Left hindlimb (tissue), 1 donor: ENCODE measurements at regions not wholly inside any gene's neighbourhood (a gene's known extent, or its start where the extent isn't known, plus 50 kb on each side); places are given as distances from the start of the nearest gene placed in this dataset.

Source experiments
- DNase-seq: peaks from one replicate; pipeline ENCODE4 v3.0.0-alpha.2; 2018

- DNase-seq = no peak
Observed at GRCh38 chr9:20291201-20291600, 331.1 kb downstream of the MLLT3 start.

GRCh38 chr9:20290257-20290656 lies 332.0 kb downstream of the MLLT3 start:
- peak; percentile 66 for DNase-seq

DNA sequence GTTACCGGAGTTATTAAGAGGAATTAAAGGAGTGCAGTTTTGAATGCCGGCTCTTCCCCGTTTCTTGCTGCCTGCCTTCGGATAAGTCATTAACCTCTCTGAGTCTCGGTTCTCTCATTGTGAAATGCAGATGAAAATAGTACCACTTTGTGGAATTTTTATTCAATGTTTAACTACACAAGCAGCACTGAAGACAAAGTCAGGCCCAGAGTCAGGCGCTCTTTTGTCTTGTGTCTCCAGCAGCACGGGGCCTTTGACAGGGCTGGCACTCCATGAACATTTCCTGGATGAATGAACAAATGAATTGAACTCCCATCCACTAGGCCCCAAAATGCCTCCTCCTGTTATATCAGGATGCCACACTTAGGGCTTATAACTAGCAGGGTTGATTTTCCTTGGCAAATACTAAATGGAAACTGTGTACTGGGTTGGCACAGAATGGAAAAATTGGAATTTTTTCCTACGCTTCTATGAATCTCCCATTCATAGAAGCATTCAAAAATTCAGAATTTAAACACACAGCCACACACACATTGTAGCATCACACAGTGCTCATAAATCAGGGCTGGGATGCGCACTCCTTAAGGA lies 332.8 kb downstream of the MLLT3 start:
- peak; percentile 37 for DNase-seq

GRCh38 chr9:20286969-20287368 lies 335.3 kb downstream of the MLLT3 start:
- no peak for DNase-seq

GRCh38 chr9:20286154-20286700 lies 336.1 kb downstream of the MLLT3 start:
- no peak for DNase-seq

- no peak for DNase-seq
Observed at GRCh38 chr9:20284601-20285289, 337.6 kb downstream of the MLLT3 start.

GRCh38 chr9:20280330-20280729 lies 342.0 kb downstream of the MLLT3 start:
- no peak for DNase-seq

GRCh38 chr9:20276762-20277161 lies 345.5 kb downstream of the MLLT3 start:
- no peak for DNase-seq

DNA sequence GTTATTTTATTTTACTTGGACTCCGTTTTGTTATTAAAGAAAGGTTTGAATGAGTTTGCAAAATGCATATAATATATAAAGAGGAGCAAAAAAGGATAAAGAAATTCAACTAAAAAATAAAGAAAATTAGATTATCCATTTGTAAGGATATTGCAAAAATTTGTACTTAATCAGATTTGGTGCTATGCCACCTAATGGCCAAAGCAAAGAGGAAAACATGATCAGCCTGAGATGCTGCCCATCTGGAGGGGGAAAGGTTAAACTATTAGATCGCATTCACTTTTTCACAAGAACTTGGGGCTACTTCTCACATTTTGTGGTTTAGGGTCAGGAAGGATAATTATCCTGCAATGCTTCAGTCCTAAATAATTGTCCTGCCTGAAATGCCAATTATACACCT lies 350.6 kb downstream of the MLLT3 start:
- no peak for DNase-seq

- no peak for DNase-seq
Observed at GRCh38 chr9:20271096-20271495, 351.2 kb downstream of the MLLT3 start.

- no peak for DNase-seq
Observed at GRCh38 chr9:20270161-20270560, 352.1 kb downstream of the MLLT3 start.

DNA sequence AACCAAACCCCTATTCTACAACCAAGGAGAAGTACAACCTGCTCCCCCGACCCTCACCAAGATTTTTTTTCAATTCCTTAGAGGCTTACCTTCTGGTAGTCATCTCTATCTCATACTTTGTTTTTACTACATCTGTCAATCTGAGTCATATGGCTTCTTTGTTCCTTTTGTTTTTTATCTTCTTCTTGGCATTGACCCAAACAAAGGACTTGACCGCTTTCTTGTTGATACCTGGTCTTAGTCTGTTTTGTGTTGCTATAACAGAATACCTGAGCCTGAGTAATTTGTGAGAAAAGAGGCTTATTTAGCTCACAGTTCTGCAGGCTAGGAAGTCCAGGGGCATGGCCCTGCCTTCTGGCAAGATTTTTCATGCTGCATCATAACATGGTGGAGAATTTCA lies 352.7 kb downstream of the MLLT3 start:
- DNase-seq = no peak

DNA sequence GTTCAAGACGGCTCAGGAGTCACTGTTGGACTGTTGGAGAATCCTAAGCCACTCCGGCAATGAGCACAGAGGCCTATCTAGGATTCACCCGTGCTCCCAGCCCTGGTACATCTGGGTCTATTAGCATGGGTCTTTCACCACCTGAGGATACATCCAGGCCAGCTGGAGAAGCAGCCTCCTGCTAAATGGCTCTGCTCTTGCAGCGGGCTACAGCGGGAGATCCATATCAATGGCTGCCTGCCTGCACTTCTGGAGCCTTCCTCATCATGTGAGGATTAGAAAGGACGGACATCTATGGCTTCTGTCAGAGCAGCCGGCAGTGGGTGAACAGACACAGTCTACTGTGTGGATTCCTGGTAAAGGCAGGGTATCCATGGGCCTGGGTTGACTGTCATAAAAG lies 357.4 kb downstream of the MLLT3 start:
- no peak for DNase-seq

GRCh38 chr9:20262611-20263010 lies 359.7 kb downstream of the MLLT3 start:
- DNase-seq = no peak

GRCh38 chr9:20256284-20256948 lies 365.9 kb downstream of the MLLT3 start:
- no peak for DNase-seq

GRCh38 chr9:20255052-20255451 lies 367.2 kb downstream of the MLLT3 start:
- no peak for DNase-seq

DNA sequence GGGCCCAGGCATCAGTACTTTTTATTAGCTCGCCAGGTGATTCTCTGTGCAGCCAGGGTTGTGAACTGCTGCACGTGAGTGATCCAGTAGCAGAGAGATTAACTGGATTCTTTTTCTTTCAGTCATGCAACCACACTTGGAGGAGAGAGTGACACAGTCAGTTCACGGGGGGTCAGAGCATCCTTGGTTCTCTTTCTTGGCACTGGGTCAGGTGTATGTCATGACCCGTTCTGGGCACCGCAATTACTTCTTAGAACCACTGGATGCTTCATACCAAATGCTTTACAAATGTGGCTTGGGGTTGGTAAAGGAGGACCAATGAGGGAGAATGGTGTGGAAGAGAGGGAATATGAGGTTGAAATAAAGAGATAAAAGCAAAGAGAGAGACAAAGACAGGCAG lies 368.7 kb downstream of the MLLT3 start:
- DNase-seq = no peak

DNA sequence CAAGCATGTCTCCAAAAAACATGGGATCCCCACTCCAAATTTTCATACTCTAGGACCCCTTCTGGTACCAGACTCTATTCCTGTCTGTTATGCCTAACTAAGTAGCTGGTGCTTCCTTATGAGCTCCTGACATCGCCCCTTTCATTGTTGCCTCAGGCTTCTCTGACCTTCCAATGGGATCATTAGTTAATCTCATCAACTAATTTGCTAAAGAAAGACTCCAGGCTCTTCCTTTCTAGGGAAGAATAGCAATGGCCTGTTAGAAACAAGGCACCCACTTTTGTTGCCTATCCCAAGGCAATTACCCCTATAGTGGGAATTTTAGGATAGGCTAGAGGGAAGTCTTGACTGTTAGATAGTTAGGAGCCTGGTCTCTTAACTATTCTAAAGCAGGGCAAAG lies 369.5 kb downstream of the MLLT3 start:
- DNase-seq = no peak

- DNase-seq = no peak
Observed at GRCh38 chr9:20250791-20251190, 371.5 kb downstream of the MLLT3 start.

- DNase-seq = no peak
Observed at GRCh38 chr9:20244271-20244670, 378.0 kb downstream of the MLLT3 start.

DNA sequence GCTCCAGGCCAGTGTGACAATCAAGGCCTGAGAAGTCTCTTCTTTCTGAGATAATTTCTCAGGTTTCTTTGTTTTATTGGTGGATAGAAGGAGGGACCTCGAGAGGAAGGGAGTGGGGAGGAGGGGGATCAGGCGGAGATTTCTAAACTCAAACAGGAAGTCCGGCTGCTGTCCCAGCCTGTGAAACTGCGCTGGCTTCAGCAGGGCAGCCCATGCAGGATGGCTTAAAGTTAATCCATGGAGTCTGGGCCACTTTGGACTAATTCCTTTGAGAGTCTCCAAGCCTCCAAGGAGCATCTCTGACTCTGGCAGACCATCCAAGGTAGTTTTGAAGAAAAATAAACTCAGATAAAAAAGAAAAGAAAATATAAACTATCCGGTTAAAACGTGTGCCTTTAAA lies 378.5 kb downstream of the MLLT3 start:
- DNase-seq = no peak

- DNase-seq = no peak
Observed at GRCh38 chr9:20242510-20243189, 379.6 kb downstream of the MLLT3 start.

DNA sequence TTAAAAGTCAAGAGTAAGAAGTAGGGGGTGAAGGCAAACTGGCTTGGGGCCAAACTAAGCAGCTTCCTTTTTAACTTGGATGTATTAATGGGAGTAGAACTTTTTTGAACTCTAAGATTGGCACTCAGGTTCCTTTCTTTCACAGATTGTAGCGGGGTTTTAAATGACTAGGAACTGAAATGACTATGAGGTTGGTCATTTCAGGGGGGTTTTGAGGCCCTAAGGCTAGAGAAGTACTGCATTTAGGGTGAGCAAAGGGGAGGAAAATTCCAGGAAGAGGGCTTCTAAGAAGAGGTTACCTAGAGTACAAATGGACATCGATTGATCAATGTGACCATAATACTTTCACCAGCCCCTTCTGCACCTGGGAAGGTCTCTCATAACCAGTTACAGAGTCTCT lies 381.8 kb downstream of the MLLT3 start:
- DNase-seq = no peak

DNA sequence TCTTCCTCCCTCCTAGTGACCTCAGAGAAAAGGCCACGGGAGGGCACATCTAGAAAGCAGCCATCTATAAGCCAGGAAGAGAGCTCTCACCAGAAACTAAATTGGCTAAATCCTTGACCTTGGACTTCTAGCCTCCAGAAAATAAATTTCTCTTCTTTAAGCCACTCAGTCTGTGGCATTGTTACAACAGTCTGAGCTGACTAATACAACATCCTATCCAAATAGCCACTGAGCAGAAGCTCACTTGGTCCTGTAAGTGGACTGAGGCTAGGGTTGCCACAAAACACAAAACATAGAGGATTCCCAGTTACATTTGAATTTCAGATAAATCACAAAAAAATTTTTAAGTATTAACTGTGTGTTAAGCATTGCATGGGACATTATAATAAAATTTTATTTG lies 383.4 kb downstream of the MLLT3 start:
- no peak for DNase-seq
